GM21367 (cell line): ENCODE measurements at regions not wholly inside any gene's neighbourhood (a gene's known extent, or its start where the extent isn't known, plus 50 kb on each side); places are given as distances from the start of the nearest gene placed in this dataset.

Experiments
- ATAC-seq: cut with Tn5 transposase; IDR thresholded peaks from one replicate; pipeline ENCODE4 v1.9.1; 2021; ENCODE audit not compliant: unreplicated experiment

- no peak for ATAC-seq
Measured at GRCh38 chr6:23957017-23957416, 169.0 kb upstream of the NRSN1 start.

- no peak for ATAC-seq
Measured at GRCh38 chr6:23964865-23965264, 161.2 kb upstream of the NRSN1 start.

DNA sequence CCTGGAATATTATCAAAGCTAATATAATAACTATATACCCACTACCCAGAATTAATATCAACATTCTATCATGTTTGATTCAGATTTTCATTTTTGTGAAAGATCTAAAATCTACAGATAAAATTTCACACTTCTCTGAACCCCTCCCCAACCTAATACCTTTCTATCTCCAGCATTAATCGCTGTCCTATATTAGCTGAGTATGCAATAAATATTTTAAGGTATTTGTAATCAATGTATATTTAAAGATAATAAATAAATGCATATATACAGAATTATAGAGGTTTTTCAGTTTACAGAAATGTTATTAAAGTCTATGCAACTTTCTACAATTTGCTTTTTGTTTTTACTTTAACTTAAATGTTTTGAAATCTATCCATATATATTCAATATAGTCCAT, 156.7 kb upstream of the NRSN1 start:
- ATAC-seq = no peak

DNA sequence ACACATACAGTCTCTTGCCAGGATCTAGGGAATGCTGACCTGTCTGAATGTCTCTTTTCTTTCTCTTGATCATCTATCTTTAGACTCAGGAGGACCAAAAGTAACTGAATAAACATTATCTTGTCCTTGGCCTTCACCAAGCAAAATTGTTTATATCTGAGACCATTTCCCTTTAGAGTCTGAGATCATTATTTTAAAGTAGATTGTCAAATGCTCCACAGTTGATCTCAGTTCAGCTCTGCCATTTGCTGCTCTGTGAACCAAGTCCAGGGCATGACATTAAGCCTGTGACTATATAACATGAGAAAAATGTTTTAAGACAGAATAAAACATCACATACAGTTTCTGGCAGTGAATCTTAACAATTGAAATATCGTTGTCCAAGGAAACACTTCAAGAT, 148.3 kb upstream of the NRSN1 start:
- ATAC-seq = no peak

GRCh38 chr6:23980965-23981364, 145.1 kb upstream of the NRSN1 start:
- ATAC-seq = no peak

DNA sequence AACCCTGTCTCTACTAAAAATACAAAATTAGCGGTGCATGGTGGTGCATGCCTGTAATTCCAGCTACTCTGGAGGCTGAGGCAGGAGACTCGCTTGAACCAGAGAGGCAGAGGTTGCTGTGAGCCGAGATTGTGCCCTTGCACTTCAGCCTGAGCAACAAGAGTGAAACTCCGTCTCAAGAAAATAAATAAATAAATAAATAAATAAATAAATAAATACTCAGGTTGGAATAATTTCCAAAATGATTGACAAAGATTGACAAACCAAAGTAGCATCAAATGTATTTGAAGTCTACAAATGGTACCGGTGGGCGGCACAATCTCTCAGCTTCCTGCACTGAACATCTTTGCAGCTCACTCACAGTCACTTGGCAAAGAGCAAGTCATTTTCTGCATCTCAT, 144.1 kb upstream of the NRSN1 start:
- no peak for ATAC-seq

DNA sequence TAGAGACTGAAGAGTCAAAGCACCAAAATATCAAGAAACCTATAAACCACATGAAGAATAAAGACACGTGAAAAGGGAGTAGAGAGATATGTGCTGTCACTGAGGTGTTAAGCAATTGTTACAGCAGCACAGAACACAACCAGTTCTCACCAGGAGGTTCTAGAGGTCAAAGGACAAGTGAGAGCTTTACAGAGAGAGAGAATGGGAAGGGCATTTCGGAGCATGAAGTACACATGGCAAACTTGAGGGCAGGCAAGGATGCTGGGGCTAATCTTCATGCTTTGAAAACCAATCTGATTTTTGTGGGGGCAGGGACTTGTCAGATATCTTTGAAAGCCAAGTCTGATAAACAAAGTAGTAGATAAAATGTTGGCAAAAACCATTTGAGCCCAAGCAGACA, 142.3 kb upstream of the NRSN1 start:
- ATAC-seq = no peak

DNA sequence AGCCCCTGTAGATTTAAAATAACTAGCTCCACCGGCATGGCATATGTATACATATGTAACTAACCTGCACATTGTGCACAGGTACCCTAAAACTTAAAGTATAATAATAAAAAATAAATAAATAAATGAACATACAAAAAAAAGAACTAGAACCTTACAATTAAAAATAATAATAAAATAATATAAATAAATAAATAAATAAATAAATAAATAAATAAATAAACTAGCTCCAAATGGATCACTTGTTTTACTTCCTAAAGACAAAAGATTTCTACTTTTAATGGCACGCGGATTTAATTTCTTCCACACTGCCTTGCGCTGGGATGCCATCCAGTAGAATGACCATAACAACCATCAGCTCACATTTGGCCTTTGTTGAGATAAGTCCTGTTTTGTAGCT, 141.0 kb upstream of the NRSN1 start:
- ATAC-seq = no peak

GRCh38 chr6:23989885-23990533, 136.0 kb upstream of the NRSN1 start:
- no peak for ATAC-seq

GRCh38 chr6:23994013-23994412, 132.0 kb upstream of the NRSN1 start:
- ATAC-seq = no peak

- ATAC-seq = no peak
Measured at GRCh38 chr6:24004062-24004461, 122.0 kb upstream of the NRSN1 start.

GRCh38 chr6:24004659-24005058, 121.4 kb upstream of the NRSN1 start:
- ATAC-seq = no peak

- ATAC-seq = no peak
Measured at GRCh38 chr6:24006254-24006653, 119.8 kb upstream of the NRSN1 start.

DNA sequence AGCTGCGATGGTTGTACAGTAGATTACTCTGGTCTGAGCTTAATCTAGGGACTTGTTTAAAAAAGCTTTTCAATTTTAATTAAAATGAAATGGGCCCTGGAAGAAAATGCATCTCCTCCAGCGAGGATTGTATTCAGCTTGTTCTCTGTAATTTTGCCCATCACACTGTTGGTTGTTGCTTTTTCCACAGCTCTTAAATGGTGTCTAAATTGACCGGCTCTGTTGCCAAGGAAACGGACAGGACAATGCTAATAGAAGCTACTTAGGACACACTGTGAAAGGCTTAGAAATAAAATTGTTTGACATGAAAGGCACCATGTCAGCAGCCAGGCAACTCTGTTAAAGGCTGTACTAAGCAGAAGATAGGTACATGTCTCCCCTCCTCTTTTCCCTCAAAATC, 116.7 kb upstream of the NRSN1 start:
- no peak for ATAC-seq

DNA sequence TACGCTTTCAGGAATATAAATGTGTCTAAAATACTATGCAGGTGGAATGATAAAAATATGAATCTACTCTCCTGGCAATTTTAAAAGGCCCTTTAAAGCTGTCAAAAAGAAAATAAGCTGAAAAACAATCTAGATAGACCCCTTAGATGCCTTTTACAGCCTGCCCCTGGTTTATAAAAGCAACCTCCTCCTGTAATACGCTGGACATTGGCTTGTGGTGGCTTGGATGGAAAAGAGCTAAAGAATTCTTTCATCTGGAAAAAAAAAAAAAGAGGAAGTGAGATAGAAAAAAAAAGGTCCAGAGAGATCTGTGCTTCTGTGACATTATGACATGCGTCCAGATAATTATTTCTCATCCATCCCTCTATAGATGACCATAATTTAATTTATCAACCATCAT, 115.9 kb upstream of the NRSN1 start:
- ATAC-seq = no peak

DNA sequence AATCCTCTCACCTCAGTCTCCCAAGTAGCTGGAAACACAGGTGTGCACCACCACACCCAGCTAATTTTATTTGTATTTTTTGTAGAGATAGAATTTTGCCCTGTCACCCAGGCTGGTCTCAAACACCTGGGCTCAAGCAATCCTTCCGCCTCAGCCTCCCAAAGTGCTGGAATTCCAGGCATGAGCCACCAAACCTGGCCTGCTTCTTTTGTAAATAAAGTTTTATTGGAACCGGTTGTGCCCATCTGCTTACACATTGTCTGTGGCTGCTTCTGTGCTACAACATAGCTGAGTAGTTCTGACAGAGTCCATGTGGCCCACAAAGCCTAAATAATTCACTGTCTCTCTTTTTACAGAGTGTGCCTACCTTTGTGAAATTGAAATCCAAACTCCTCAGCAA, 109.7 kb upstream of the NRSN1 start:
- no peak for ATAC-seq

GRCh38 chr6:24016857-24017256, 109.2 kb upstream of the NRSN1 start:
- no peak for ATAC-seq

DNA sequence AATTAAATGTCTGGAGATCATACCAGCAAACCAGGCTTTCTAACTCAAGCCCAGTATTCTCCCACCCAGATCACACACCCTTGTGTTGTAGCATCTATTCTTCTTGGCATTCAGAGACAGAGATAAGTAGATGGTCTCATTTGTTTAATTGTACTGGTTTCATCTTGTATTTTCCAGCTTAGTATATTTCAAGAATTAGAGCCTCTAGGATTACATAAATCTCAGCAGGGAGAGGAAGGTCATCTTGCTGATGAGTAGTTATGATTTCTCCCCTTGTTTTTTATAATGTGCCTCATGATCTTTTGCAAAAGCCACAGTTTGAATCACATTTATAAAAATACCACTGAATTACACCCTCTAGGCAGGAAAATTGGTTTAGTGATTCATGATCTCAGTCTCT, 106.6 kb upstream of the NRSN1 start:
- no peak for ATAC-seq

DNA sequence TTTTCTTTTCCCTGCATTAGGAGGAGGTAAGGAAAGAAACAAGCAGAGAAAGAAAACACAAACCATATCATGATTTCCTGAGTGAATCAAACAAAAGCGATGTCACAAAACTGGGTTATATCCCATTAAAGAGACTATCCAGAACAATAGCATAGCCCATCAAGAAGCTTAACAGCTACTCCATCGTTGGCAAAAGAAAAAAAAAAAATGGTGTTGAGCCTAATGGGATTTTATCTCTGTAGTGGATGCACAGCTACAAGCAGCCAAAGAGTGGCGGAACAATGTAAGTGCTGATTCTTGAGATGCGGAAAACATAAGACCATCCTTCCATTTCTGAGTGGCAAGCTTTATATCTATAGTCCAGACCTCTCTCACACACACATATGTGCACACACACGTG, 106.2 kb upstream of the NRSN1 start:
- no peak for ATAC-seq

GRCh38 chr6:24026050-24026449, 100.0 kb upstream of the NRSN1 start:
- no peak for ATAC-seq

DNA sequence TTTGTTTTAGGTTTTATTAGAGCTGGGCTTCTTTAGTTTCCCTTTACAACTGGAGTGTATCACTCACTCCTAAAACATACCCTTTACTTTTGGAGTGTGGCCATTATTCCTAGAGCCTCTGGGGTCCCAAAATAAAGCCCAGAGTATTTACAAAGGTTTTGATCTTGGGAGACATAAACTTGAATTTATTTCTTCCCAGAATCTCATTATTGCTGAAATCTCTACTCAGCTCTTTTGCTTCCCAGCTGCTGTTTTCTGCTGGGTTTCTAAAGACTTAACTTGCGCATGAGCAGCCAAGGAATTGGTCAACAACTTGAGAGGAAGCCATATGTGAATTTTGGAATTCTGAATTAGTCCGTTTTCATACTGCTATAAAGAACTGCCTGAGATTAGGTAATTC, 94.5 kb upstream of the NRSN1 start:
- ATAC-seq = no peak

- no peak for ATAC-seq
Measured at GRCh38 chr6:24032896-24033688, 92.9 kb upstream of the NRSN1 start.

- ATAC-seq = no peak
Measured at GRCh38 chr6:24043848-24044247, 82.2 kb upstream of the NRSN1 start.
